ENCODE measurements at regions not wholly inside any gene's neighbourhood (a gene's known extent, or its start where the extent isn't known, plus 50 kb on each side); places are given as distances from the start of the nearest gene placed in this dataset.

DNA sequence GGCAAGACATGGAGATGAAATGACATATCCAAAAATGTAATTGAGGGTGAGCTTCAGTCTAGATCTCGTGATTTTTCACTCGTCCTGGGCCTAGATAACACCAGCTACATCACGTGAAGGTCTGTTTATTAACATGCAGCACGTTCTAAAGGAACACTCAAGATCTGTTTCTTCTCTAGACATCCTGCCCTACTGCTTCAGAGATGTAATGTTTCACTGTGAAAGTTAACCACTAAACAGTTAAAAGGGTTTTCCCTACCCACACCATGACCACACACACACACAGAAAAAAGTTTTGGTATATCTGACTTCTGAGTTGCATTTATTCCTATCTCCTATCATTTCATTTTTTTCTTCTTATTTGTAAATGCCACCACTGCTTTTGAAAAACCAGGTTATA lies 52.3 kb upstream of the SMIM31 start:
- Histone ChIP-seq H3K4me1 (ENCODE audit: low read depth) (no peaks in the 10 kb centered on the region), H3K36me3 (ENCODE audit: low read depth) (no peaks in the 10 kb centered on the region), H3K4me3 (no peak overlapping the region), H3K9me3 (no peaks in the 10 kb centered on the region)
- no peak for TF ChIP-seq CTCF (IDR thresholded peaks at IDR 0.05)
- ATAC-seq (no peak), DNase-seq (no peak)
- intact Hi-C loops (cut with DNase I, micrococcal nuclease) = no loop called here
